Lower leg skin (tissue), 3 donors: ENCODE measurements at regions not wholly inside any gene's neighbourhood (a gene's known extent, or its start where the extent isn't known, plus 50 kb on each side); places are given as distances from the start of the nearest gene placed in this dataset.

Source experiments
- POLR2A ChIP-seq, 2 donors: fragments of 450-650 bp; IDR thresholded peaks; one replicate each; pipeline ENCODE4 v1.6.1; 2016 to 2017; ENCODE audit warnings: antibody characterized with exemption in 2 of 2, mild to moderate bottlenecking in 1 of 2, moderate library complexity in 1 of 2
- TF ChIP-seq, protein P1 (sequence below), 3 donors: fragments of 450-650 bp; IDR thresholded peaks; one replicate each; pipeline ENCODE4 v1.5.1; 2016; ENCODE audit warnings: antibody characterized with exemption in 3 of 3, mild to moderate bottlenecking in 3 of 3, moderate library complexity in 2 of 3

DNA sequence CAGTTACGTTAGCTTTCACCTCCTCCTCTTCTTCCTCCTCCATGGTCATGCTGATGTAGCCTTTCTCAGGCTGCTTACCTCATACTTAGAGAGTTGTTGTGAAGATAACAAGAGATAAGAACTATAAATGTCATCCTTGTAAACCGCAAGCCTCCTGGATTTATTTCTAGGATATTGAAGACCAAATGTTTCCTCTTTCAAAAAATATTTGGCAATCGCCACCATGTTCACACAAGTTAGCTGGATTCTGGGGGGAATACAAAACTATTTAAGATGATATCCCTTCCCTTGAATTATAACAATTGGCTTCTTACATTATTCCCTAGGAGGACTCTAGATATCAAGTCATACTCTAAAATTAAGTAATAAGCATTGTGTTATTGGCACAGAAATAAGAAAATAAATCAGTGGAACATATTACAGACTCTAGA lies 99.8 kb upstream of the PLEKHG1 start:
- TF ChIP-seq, protein P1, sequence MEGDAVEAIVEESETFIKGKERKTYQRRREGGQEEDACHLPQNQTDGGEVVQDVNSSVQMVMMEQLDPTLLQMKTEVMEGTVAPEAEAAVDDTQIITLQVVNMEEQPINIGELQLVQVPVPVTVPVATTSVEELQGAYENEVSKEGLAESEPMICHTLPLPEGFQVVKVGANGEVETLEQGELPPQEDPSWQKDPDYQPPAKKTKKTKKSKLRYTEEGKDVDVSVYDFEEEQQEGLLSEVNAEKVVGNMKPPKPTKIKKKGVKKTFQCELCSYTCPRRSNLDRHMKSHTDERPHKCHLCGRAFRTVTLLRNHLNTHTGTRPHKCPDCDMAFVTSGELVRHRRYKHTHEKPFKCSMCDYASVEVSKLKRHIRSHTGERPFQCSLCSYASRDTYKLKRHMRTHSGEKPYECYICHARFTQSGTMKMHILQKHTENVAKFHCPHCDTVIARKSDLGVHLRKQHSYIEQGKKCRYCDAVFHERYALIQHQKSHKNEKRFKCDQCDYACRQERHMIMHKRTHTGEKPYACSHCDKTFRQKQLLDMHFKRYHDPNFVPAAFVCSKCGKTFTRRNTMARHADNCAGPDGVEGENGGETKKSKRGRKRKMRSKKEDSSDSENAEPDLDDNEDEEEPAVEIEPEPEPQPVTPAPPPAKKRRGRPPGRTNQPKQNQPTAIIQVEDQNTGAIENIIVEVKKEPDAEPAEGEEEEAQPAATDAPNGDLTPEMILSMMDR (IDR thresholded peaks at IDR 0.05), result no peak
- no peak for TF ChIP-seq POLR2A (IDR thresholded peaks at IDR 0.05)
